MM.1S (cell line): ENCODE measurements at regions not wholly inside any gene's neighbourhood (a gene's known extent, or its start where the extent isn't known, plus 50 kb on each side); places are given as distances from the start of the nearest gene placed in this dataset.

ENCODE experiments used
- EZH2 ChIP-seq: fragments of 300-600 bp; sonication (generic); optimal IDR thresholded peaks from 2 replicates; pipeline ENCODE3; 2017; ENCODE audit warnings: low read depth, mild to moderate bottlenecking, antibody characterized with exemption, low read length, mixed read lengths
- TF ChIP-seq, protein P1 (sequence below): fragments of 300-600 bp; sonication (generic); IDR thresholded peaks from 2 replicates; pipeline ENCODE4 v1.5.1; 2016; ENCODE audit warnings: antibody characterized with exemption, low read length, mixed read lengths

- TF ChIP-seq, protein P1, sequence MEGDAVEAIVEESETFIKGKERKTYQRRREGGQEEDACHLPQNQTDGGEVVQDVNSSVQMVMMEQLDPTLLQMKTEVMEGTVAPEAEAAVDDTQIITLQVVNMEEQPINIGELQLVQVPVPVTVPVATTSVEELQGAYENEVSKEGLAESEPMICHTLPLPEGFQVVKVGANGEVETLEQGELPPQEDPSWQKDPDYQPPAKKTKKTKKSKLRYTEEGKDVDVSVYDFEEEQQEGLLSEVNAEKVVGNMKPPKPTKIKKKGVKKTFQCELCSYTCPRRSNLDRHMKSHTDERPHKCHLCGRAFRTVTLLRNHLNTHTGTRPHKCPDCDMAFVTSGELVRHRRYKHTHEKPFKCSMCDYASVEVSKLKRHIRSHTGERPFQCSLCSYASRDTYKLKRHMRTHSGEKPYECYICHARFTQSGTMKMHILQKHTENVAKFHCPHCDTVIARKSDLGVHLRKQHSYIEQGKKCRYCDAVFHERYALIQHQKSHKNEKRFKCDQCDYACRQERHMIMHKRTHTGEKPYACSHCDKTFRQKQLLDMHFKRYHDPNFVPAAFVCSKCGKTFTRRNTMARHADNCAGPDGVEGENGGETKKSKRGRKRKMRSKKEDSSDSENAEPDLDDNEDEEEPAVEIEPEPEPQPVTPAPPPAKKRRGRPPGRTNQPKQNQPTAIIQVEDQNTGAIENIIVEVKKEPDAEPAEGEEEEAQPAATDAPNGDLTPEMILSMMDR = no peak
- no peak for TF ChIP-seq EZH2
Measured at GRCh38 chr6:10331334-10331968, 83.4 kb downstream of the TFAP2A start.
